ENCODE measurements at regions not wholly inside any gene's neighbourhood (a gene's known extent, or its start where the extent isn't known, plus 50 kb on each side); places are given as distances from the start of the nearest gene placed in this dataset.
"Not testable (repeated sequence)": the region's sequence is repeated elsewhere in the genome, so short reads cannot be mapped to it uniquely, and the experiment has no call there.

DNA sequence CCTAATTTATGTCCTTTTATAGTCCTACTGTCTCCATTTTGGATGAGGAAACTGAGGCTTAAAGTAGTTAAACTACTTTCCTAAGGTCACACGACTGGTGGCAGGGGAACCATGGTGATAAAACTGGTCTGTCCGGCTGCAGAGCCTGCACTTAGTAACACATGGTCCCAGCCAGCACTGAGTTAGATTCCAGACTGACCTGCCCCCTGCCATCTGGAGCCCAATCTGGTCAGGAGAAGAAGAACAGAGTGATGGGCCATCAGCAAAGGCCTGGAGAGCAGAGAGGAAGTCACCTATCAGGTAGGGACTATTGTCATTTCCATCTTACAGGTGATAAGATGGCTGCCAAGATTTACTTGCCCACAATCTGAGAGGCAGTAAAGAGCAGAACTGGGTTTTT, 86.6 kb upstream of the SLC25A48 start:
- no peaks in the 10 kb centered on the region for H3K9me3 ChIP-seq (ENCODE audit: control insufficient read depth, low read length)
- no peak overlapping the region for H2AFZ ChIP-seq
- no peak overlapping the region for H3K4me3 ChIP-seq (ENCODE audit: low read depth, low read length)
- H3K4me1 ChIP-seq = no peaks in the 10 kb centered on the region
- no peak overlapping the region for H3K9ac ChIP-seq
- no peak overlapping the region for H3K27ac ChIP-seq
- TF ChIP-seq, protein P1, sequence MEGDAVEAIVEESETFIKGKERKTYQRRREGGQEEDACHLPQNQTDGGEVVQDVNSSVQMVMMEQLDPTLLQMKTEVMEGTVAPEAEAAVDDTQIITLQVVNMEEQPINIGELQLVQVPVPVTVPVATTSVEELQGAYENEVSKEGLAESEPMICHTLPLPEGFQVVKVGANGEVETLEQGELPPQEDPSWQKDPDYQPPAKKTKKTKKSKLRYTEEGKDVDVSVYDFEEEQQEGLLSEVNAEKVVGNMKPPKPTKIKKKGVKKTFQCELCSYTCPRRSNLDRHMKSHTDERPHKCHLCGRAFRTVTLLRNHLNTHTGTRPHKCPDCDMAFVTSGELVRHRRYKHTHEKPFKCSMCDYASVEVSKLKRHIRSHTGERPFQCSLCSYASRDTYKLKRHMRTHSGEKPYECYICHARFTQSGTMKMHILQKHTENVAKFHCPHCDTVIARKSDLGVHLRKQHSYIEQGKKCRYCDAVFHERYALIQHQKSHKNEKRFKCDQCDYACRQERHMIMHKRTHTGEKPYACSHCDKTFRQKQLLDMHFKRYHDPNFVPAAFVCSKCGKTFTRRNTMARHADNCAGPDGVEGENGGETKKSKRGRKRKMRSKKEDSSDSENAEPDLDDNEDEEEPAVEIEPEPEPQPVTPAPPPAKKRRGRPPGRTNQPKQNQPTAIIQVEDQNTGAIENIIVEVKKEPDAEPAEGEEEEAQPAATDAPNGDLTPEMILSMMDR (IDR thresholded peaks at IDR 0.05) = no peak
- no peaks in the 10 kb centered on the region for H3K36me3 ChIP-seq (ENCODE audit: control insufficient read depth, insufficient read depth, low read length)
- H3K79me2 ChIP-seq = no peaks in the 10 kb centered on the region
- H3K27me3 ChIP-seq (ENCODE audit: control insufficient read depth, insufficient read depth, low read length) = no peaks in the 10 kb centered on the region
- H3K4me2 ChIP-seq (ENCODE audit: low read length) = no peak overlapping the region

DNA sequence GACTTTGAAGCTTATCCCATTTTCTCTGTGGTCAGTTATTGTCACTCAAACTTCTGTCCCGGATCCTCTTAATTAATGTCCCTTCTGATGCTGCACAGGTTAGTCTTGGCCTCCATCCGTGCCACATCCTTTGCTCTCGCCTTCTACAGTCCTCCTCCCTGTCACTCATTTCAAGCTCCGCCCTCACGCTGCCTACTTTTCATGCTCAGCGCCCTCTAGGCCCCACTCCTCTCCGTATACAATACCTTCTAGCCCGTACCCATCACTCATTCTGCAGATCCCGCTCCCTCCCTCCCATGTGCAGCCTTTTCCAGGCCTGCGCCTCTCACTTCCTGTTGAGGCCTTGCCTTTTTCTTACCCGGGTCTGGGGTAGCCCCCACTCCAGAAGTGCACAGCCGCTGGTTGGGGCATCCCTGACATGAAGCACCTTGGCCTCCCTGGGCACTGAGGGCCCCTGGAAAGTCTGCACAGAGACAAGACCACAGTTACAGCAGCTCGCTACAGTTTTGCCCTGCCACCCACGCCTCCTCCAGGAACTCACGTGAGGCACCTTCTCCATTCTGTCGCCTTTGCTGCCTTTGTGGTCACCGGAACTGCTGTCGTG, 88.5 kb upstream of the SLC25A48 start:
- TF ChIP-seq, protein P1 (IDR thresholded peaks at IDR 0.05) = no peak
- no peak overlapping the region for H3K4me2 ChIP-seq (ENCODE audit: low read length)
- H3K9ac ChIP-seq = no peak overlapping the region

DNA sequence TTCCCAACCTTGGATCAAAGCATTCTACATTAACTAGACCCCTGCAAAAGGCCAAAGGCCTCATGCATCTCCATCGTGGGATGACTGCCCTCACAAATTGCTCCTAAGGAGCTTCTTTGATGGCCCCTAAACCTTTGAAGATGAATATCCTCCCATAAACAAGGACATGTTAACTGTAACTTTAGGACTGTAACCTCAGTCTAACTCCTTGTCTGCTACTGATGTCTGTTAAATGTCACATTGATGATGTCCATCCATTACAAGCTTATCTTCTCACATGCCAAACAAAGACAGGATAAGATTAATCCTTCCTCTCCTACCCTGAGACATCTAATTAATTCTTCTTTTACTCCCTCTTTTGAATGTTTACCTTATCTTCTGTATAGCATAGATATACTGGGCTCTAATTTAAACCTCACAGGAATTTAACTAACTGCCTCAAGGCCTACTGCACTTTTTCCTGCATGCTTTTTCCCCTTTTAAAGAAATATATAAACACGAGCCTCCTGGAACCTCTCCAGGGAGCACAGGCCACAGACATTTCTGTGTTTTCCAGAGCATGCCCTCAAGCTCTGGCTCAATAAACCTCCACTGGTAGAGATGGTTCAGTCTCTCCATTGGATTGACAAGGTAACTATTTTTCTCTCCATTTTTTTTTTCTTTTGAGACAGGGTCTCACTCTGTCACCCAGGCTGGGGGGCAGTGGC, 90.6 kb upstream of the SLC25A48 start:
- peaks cover 6% of the 10 kb centered on the region for H3K4me1 ChIP-seq
- H3K4me3 ChIP-seq (ENCODE audit: low read depth, low read length) = no peak overlapping the region
- H3K27me3 ChIP-seq (ENCODE audit: control insufficient read depth, insufficient read depth, low read length) = no peaks in the 10 kb centered on the region
- H3K9me3 ChIP-seq (ENCODE audit: control insufficient read depth, low read length) = no peaks in the 10 kb centered on the region
- no peak overlapping the region for H3K4me2 ChIP-seq (ENCODE audit: low read length)
- H3K9ac ChIP-seq = no peak overlapping the region
- H2AFZ ChIP-seq = no peak overlapping the region
- no peak overlapping the region for H3K27ac ChIP-seq
- TF ChIP-seq, protein P1 (IDR thresholded peaks at IDR 0.05) = no peak
- no peaks in the 10 kb centered on the region for H3K36me3 ChIP-seq (ENCODE audit: control insufficient read depth, insufficient read depth, low read length)
- H3K79me2 ChIP-seq = no peaks in the 10 kb centered on the region

More for the DNA sequence above, 88.5 kb upstream of the SLC25A48 start:
- no peaks in the 10 kb centered on the region for H3K9me3 ChIP-seq (ENCODE audit: control insufficient read depth, low read length)
- no peaks in the 10 kb centered on the region for H3K36me3 ChIP-seq (ENCODE audit: control insufficient read depth, insufficient read depth, low read length)
- H3K27me3 ChIP-seq (ENCODE audit: control insufficient read depth, insufficient read depth, low read length) = no peaks in the 10 kb centered on the region
- H3K4me1 ChIP-seq = no peaks in the 10 kb centered on the region
- no peaks in the 10 kb centered on the region for H3K79me2 ChIP-seq
- no peak overlapping the region for H3K4me3 ChIP-seq (ENCODE audit: low read depth, low read length)
- H2AFZ ChIP-seq = no peak overlapping the region
- no peak overlapping the region for H3K27ac ChIP-seq

DNA sequence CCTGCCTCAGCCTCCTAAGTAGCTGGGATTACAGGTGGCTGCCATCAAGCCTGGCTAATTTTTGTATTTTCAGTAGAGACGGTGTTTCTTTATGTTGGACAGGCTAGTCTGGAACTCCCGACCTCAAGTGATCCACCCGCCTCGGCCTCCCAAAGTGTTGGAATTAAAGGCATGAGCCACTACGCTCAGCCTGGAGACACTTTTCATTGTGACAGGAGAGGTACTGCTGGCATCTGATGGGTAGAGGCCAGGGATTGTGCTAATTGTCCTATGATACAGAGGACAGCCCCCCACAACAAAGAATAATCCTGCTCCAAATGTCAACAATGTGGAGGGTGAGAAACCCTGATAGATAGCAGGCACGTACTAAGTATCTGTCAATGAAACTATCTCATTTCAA, 91.3 kb upstream of the SLC25A48 start:
- no peak overlapping the region for H3K4me3 ChIP-seq (ENCODE audit: low read depth, low read length)
- TF ChIP-seq, protein P1 (IDR thresholded peaks at IDR 0.05) = no peak
- no peaks in the 10 kb centered on the region for H3K9me3 ChIP-seq (ENCODE audit: control insufficient read depth, low read length)
- no peaks in the 10 kb centered on the region for H3K36me3 ChIP-seq (ENCODE audit: control insufficient read depth, insufficient read depth, low read length)
- no peak overlapping the region for H3K4me2 ChIP-seq (ENCODE audit: low read length)
- H2AFZ ChIP-seq = no peak overlapping the region
- H3K4me1 ChIP-seq = peaks cover 6% of the 10 kb centered on the region
- H3K79me2 ChIP-seq = no peaks in the 10 kb centered on the region
- H3K27ac ChIP-seq = no peak overlapping the region
- no peak overlapping the region for H3K9ac ChIP-seq
- H3K27me3 ChIP-seq (ENCODE audit: control insufficient read depth, insufficient read depth, low read length) = no peaks in the 10 kb centered on the region

DNA sequence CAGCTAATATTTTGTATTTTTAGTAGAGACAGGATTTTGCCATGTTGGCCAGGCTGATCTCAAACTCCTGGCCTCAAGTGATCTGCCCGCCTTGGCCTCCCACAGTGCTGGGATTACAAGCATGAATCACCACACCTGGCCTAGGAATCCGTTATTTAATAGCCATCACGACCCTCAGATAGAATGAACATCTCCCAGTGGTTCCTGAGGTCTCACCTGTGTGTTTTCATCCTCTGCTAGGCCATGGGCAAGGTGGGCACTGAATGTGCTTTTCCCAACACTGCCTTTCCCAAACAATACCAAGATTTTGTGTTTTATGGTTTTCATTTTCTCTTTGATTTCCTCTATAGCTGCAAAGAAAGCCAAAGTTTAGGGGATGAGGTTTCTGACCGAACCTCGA, 92.2 kb upstream of the SLC25A48 start:
- H3K36me3 ChIP-seq (ENCODE audit: control insufficient read depth, insufficient read depth, low read length); H3K79me2 ChIP-seq; H2AFZ ChIP-seq; H3K4me3 ChIP-seq (ENCODE audit: low read depth, low read length); H3K4me2 ChIP-seq (ENCODE audit: low read length); H3K4me1 ChIP-seq; H3K27me3 ChIP-seq (ENCODE audit: control insufficient read depth, insufficient read depth, low read length); H3K9ac ChIP-seq; H3K27ac ChIP-seq; H3K9me3 ChIP-seq (ENCODE audit: control insufficient read depth, low read length): not testable (repeated sequence)

All from parathyroid adenoma (tissue), 2 donors.